ENCODE measurements at regions not wholly inside any gene's neighbourhood (a gene's known extent, or its start where the extent isn't known, plus 50 kb on each side); places are given as distances from the start of the nearest gene placed in this dataset.

- DNase-seq (ENCODE audit: low read depth): no peak
- H3K4me3 ChIP-seq (ENCODE audit: low read depth, low read length): no peak overlapping the region
- TF ChIP-seq, protein P1, sequence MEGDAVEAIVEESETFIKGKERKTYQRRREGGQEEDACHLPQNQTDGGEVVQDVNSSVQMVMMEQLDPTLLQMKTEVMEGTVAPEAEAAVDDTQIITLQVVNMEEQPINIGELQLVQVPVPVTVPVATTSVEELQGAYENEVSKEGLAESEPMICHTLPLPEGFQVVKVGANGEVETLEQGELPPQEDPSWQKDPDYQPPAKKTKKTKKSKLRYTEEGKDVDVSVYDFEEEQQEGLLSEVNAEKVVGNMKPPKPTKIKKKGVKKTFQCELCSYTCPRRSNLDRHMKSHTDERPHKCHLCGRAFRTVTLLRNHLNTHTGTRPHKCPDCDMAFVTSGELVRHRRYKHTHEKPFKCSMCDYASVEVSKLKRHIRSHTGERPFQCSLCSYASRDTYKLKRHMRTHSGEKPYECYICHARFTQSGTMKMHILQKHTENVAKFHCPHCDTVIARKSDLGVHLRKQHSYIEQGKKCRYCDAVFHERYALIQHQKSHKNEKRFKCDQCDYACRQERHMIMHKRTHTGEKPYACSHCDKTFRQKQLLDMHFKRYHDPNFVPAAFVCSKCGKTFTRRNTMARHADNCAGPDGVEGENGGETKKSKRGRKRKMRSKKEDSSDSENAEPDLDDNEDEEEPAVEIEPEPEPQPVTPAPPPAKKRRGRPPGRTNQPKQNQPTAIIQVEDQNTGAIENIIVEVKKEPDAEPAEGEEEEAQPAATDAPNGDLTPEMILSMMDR (conservative IDR thresholded peaks at IDR 0.05; ENCODE audit: low read depth, low read length): no peak
Observed at GRCh38 chr5:124652514-124652819, 94.0 kb downstream of the ZNF608 start.

GRCh38 chr5:124651663-124652513, 94.6 kb downstream of the ZNF608 start:
- peak overlapping the region; percentile 65 for H3K4me3 ChIP-seq (ENCODE audit: low read depth, low read length)
- DNase-seq (ENCODE audit: low read depth): peak; percentile 85
- TF ChIP-seq, protein P1 (conservative IDR thresholded peaks at IDR 0.05; ENCODE audit: low read depth, low read length): no peak

DNA sequence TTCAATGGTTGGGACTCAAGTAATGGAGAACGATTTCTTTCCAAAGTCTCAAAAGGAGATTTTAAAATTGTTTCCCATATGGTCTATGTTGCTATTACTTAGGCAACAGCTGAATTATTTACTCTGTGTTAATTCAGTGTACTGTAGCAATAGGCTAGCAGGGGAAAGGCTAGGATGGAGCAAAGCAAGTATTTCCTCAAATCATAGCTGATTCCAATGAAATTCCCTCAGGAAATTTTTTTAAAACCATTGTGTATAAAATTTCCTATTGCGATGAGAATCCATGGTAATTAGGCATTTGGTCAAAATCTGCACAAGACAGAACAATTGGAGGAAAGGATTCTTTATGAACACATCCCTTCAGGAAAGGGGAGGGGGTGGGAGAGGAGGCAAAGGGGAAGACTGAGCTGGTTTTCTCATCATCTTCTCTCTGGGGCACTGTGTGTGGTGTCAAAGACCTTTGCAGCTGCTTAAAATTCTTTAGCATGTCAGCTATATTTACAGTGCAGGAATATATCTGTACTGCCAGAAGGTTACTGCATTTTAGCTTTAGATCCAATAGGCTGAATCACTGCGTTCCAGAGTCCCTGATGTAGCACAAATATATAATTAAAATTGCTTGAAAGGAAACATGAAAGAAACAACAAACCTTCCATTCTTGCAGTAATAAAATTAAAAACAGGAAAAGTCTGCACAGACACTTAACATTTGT, 95.3 kb downstream of the ZNF608 start:
- DNase-seq (ENCODE audit: low read depth): peak; percentile 82
- H3K4me3 ChIP-seq (ENCODE audit: low read depth, low read length): peak overlapping the region; percentile 65
- TF ChIP-seq, protein P1 (conservative IDR thresholded peaks at IDR 0.05; ENCODE audit: low read depth, low read length): no peak

DNA sequence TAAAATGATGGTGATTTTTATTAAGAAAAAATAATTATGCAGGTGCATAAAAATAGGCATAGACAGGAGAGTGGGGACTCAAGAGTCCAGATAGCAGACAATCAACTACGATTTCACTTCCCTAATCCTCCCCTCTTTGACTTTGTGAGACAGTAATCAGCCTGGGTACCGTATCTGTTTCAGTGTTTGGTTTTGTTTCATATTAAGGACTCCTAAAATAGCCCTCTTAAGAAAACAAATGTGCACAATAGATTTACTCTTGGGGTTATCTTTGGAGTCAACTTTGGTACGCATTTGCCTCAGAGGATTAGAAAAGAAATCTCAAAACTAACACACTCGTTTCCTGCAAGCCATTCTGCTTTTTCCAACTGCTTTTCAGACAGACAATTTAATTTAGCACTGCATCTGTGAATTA, 96.3 kb downstream of the ZNF608 start:
- peak overlapping the region; percentile 4 for H3K4me3 ChIP-seq (ENCODE audit: low read depth, low read length)
- DNase-seq (ENCODE audit: low read depth): peak; percentile 31
- TF ChIP-seq, protein P1 (conservative IDR thresholded peaks at IDR 0.05; ENCODE audit: low read depth, low read length): no peak

DNA sequence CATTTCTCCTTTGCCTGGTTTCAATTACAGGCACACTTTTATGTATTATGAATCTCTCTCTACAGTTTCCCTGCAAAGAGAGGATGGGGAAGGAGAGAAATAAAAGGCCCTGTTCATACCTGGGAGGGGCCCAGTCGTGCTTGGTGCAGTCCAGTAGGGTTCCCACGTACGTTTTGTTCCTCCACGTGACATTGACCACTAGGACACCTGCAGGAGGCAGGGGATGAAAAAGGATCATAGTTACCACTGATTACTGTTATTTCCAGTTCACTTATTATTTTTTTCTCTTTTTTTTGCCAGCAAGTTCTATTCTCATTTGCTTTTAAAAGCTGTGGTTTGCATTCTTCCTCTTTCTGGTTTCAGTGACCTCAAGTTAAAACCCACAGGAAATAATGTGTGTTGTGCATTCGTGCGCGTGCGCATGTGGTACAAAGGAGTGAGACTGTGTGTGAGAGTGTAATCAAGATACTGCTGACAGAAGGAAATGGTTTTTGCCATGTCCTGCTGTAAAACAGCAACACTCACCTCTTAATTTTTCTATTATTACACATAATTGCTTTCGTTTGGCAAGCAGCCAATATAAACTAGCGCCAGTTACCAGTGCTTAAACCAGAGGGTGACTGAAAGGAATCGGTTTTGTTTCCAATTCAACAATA, 96.8 kb downstream of the ZNF608 start:
- TF ChIP-seq, protein P1 (conservative IDR thresholded peaks at IDR 0.05; ENCODE audit: low read depth, low read length): no peak
- H3K4me3 ChIP-seq (ENCODE audit: low read depth, low read length): peak overlapping the region; percentile 4
- DNase-seq (ENCODE audit: low read depth): peak; percentile 98

DNA sequence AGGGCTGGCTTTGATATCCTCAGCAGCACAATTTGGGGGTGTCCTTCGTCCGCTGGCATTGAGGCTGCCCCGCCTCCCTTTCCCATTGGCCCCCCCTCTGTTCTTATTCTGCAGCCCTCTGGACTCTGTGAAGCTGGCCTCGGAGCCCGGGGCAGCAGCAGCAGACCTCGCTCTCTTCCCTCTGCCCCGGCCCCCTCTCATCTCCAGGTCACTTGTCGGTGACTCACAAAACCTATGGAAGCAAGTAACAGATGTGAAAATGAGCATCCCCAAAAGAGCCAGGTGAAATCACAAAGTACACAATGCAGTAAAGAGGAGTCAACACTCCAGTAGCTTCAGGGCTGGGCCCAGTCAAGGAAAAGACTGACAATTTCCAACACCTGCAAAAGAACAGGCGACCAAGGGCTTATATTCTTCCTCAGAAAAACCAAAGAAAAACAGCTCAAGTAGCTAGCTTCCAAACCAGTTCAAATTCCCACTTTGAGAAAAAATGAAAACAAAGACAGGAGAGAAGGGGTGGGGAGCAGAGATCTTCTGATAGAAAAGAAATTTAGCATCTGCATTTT, 97.5 kb downstream of the ZNF608 start:
- DNase-seq (ENCODE audit: low read depth): no peak
- TF ChIP-seq, protein P1 (conservative IDR thresholded peaks at IDR 0.05; ENCODE audit: low read depth, low read length): no peak
- H3K4me3 ChIP-seq (ENCODE audit: low read depth, low read length): no peak overlapping the region

All from choroid plexus epithelial cell (primary cell).